K562 (cell line): ENCODE measurements at regions not wholly inside any gene's neighbourhood (a gene's known extent, or its start where the extent isn't known, plus 50 kb on each side); places are given as distances from the start of the nearest gene placed in this dataset.

Experiments
- ATAC-seq: fragments of 200-7000 bp; cut with Tn5 transposase; 3 replicates; pipeline ENCODE4 v1.9.1; 2020; ENCODE audit warnings: moderate library complexity
- BruUV-seq: library from RNA; stranded (reverse); fragments of 400-500 nt; replicated peaks from 2 replicates; lab custom pipeline; 2021; lab: Mats Ljungman, UMichigan
- CTCF ChIA-PET: fragments of 300-600 bp; formaldehyde crosslinking; extraction: SDS; loops from one replicate; lab custom pipeline; 2021; ENCODE audit warnings: low intra/inter-chr PET ratio; lab: Yijun Ruan, JAX
- POLR2A ChIA-PET: fragments of 300-600, 350-650 bp; sonication (Branson Sonifier 250); formaldehyde crosslinking; extraction: SDS; loops from one replicate; lab custom pipeline; 2021; ENCODE audit warnings: antibody characterized with exemption, inconsistent platforms; lab: Yijun Ruan, JAX
- DNase-seq, 4 experiments: peaks; one replicate each; pipeline versions ENCODE4 v3.0.0 to v3.0.0-alpha.2; 2011 to 2018; ENCODE audit warnings: low spot score in 3 of 4, mixed read lengths in 3 of 4; ENCODE audit errors: extremely low read depth in 1 of 4
- FAIRE-seq: peaks from 2 replicates; lab custom pipeline; 2011; peaks lifted over from hg19 to GRCh38; lab: Jason Lieb, UNC
- H2AFZ ChIP-seq: 2 replicates; pipeline ENCODE4 v1.6.0; 2011; ENCODE audit warnings: low read depth, low read length, control low read depth, inconsistent platforms
- H3K27ac ChIP-seq: fragments of 200-600 bp; 3 replicates; pipeline ENCODE4 v1.8.0; 2011; ENCODE audit warnings: low read depth, mild to moderate bottlenecking, control low read depth, inconsistent platforms, low read length, moderate library complexity, mixed read lengths; ENCODE audit errors: extremely low read depth
- H3K27me3 ChIP-seq, 2 experiments: fragments of 300-600 bp in 1 of 2; 2 replicates in 1 of 2; 3 replicates in 1 of 2; pipeline versions ENCODE4 v1.6.0 to v1.8.0; 2011; ENCODE audit warnings: inconsistent platforms in 2 of 2, low read length in 2 of 2, mild to moderate bottlenecking in 1 of 2, mixed read lengths in 1 of 2, moderate library complexity in 1 of 2; ENCODE audit not compliant: control insufficient read depth in 2 of 2, insufficient read depth in 2 of 2
- H3K36me3 ChIP-seq: fragments of 300-600 bp; 3 replicates; pipeline ENCODE4 v1.8.0; 2011; ENCODE audit warnings: mild to moderate bottlenecking, low read length, inconsistent platforms; ENCODE audit not compliant: control insufficient read depth, insufficient read depth
- H3K4me1 ChIP-seq, 2 experiments: fragments of 200-600 bp in 1 of 2; replicated peaks in 1 of 2; 2 replicates in 1 of 2; 3 replicates in 1 of 2; pipeline versions ENCODE4 v1.5.1 to v1.8.0; 2011; ENCODE audit warnings: inconsistent platforms in 2 of 2, low read length in 2 of 2, mild to moderate bottlenecking in 1 of 2, mixed read lengths in 1 of 2, moderate library complexity in 1 of 2; ENCODE audit not compliant: control insufficient read depth in 2 of 2, insufficient read depth in 2 of 2
- H3K4me2 ChIP-seq: 2 replicates; pipeline ENCODE4 v1.6.1; 2011; ENCODE audit warnings: low read length, control low read depth, inconsistent platforms, mixed read lengths; ENCODE audit not compliant: insufficient read depth
- H3K4me3 ChIP-seq: fragments of 200-600 bp; sonication (generic), shearing (Covaris generic); 2 replicates; pipeline ENCODE4 v1.5.1; 2016; ENCODE audit warnings: control low read depth, inconsistent platforms
- H3K79me2 ChIP-seq: fragments of 200-600 bp; 3 replicates; pipeline ENCODE4 v1.8.0; 2011; ENCODE audit warnings: low read length, inconsistent platforms; ENCODE audit not compliant: control insufficient read depth, insufficient read depth
- H3K9ac ChIP-seq, 2 experiments: 2 replicates each; pipeline versions ENCODE4 v1.6.0 to v1.6.1; 2011; ENCODE audit warnings: low read depth in 2 of 2, low read length in 2 of 2, control low read depth in 1 of 2, inconsistent platforms in 1 of 2, mild to moderate bottlenecking in 1 of 2, mixed read lengths in 1 of 2; ENCODE audit not compliant: insufficient read depth in 1 of 2
- H3K9me1 ChIP-seq: one replicate; pipeline ENCODE4 v1.6.0; 2011; ENCODE audit warnings: inconsistent platforms, mild to moderate bottlenecking, low read length, moderate library complexity; ENCODE audit not compliant: control insufficient read depth, insufficient read depth
- H3K9me3 ChIP-seq: replicated peaks from 2 replicates; pipeline ENCODE4 v1.5.1; 2011; ENCODE audit warnings: low read depth, low read length, inconsistent platforms; ENCODE audit not compliant: control insufficient read depth, insufficient read depth
- H4K20me1 ChIP-seq: replicated peaks from 2 replicates; pipeline ENCODE4 v1.6.1; 2011; ENCODE audit warnings: low read length, inconsistent platforms, mixed read lengths; ENCODE audit not compliant: control insufficient read depth, insufficient read depth
- BRD9 ChIP-seq: fragments of 450-650 bp; IDR thresholded peaks from 2 replicates; pipeline ENCODE4 v1.6.1; 2018; ENCODE audit warnings: low read depth; ENCODE audit not compliant: partially characterized antibody
- ELK1 ChIP-seq: sonication (generic); formaldehyde crosslinking; IDR thresholded peaks from 2 replicates; pipeline ENCODE4 v1.8.1; 2022; ENCODE audit warnings: missing genetic modification reagents
- FOXP1 ChIP-seq: sonication (generic); formaldehyde crosslinking; IDR thresholded peaks from 2 replicates; pipeline ENCODE4 v1.8.0; 2022; ENCODE audit warnings: mild to moderate bottlenecking, missing genetic modification reagents
- GTF2E2 ChIP-seq: fragments of 200-800 bp; sonication (Bioruptor generic); IDR thresholded peaks from 2 replicates; pipeline ENCODE4 v1.6.1; 2016; ENCODE audit warnings: missing genetic modification characterization, missing compliant biosample characterization
- HCFC1 ChIP-seq: IDR thresholded peaks from 2 replicates; pipeline ENCODE4 v1.6.1; 2012; ENCODE audit warnings: low read depth, low read length, improper control_type of control experiment
- HOXB6 ChIP-seq: fragments of 250-450 bp; sonication (Bioruptor Pico); IDR thresholded peaks from 2 replicates; pipeline ENCODE4 v1.5.1; 2022; ENCODE audit warnings: mild to moderate bottlenecking, borderline replicate concordance
- RHOXF2B ChIP-seq: fragments of 250-450 bp; sonication (Bioruptor Pico); conservative IDR thresholded peaks from 2 replicates; pipeline ENCODE4 v1.5.1; 2021
- SMARCB1 ChIP-seq: IDR thresholded peaks from 2 replicates; pipeline ENCODE4 v1.6.1; 2011; ENCODE audit warnings: improper control_type of control experiment, low read depth; ENCODE audit not compliant: insufficient read length
- ZNF707 ChIP-seq: fragments of 250-450 bp; sonication (Bioruptor Pico); conservative IDR thresholded peaks from 2 replicates; pipeline ENCODE4 v1.8.0; 2022; ENCODE audit warnings: inconsistent platforms, mild to moderate bottlenecking, moderate library complexity
- WGBS: fragments of 100-300 bp; shearing (Covaris generic); methylation state at CpG from one replicate; pipeline ENCODE4 v1.1.6; 2016; ENCODE audit warnings: low coverage, mixed read lengths; ENCODE audit not compliant: insufficient coverage; ENCODE audit errors: missing lambda C conversion rate; 5-methylcytosine and 5-hydroxymethylcytosine counted together
- in situ Hi-C: fragments of 300-500 bp; cut with MboI; formaldehyde crosslinking; loops from 4 replicates; pipeline ENCODE4 v1.15.0; 2018; ENCODE audit warnings: inconsistent platforms, mixed read lengths
- intact Hi-C: fragments of 100-400 bp; cut with micrococcal nuclease; formaldehyde crosslinking; loops from 2 replicates; pipeline ENCODE4 v1.14.2; 2022
- TF ChIP-seq, protein P1 (sequence below): fragments of 250-450 bp; sonication (Bioruptor Pico); IDR thresholded peaks from 2 replicates; pipeline ENCODE4 v1.5.0; 2021; ENCODE audit warnings: mild to moderate bottlenecking, borderline replicate concordance
- TF ChIP-seq, protein P2 (sequence below): fragments of 200-800 bp; sonication (Bioruptor generic); IDR thresholded peaks from 2 replicates; pipeline ENCODE4 v1.6.1; 2016; ENCODE audit warnings: missing genetic modification characterization, missing compliant biosample characterization

GRCh38 chr20:11457488-11457887, 460.2 kb upstream of the BTBD3 start:
- Histone ChIP-seq H2AFZ (no peak overlapping the region), H3K4me2 (no peak overlapping the region), H3K36me3 (no peaks in the 10 kb centered on the region), H3K27ac (no peak overlapping the region), H4K20me1 (no peaks in the 10 kb centered on the region), H3K9ac (no peak overlapping the region), H3K4me1 (no peaks in the 10 kb centered on the region), H3K27me3 (no peaks in the 10 kb centered on the region), H3K9me1 (no peaks in the 10 kb centered on the region), H3K79me2 (no peaks in the 10 kb centered on the region), H3K9me3 (no peaks in the 10 kb centered on the region), H3K4me3 (no peak overlapping the region)
- ChIA-PET CTCF (no interaction called here), POLR2A (no interaction called here)
- BruUV-seq, result no TSS peak
- DNase-seq, result no peak
- WGBS, result 0% methylated on average over 5 of the region's 5 CpGs
- in situ Hi-C loops (no loop called here), intact Hi-C loops (no loop called here)
- no peak for FAIRE-seq
- ATAC-seq, result no peak
- TF ChIP-seq, protein P1, sequence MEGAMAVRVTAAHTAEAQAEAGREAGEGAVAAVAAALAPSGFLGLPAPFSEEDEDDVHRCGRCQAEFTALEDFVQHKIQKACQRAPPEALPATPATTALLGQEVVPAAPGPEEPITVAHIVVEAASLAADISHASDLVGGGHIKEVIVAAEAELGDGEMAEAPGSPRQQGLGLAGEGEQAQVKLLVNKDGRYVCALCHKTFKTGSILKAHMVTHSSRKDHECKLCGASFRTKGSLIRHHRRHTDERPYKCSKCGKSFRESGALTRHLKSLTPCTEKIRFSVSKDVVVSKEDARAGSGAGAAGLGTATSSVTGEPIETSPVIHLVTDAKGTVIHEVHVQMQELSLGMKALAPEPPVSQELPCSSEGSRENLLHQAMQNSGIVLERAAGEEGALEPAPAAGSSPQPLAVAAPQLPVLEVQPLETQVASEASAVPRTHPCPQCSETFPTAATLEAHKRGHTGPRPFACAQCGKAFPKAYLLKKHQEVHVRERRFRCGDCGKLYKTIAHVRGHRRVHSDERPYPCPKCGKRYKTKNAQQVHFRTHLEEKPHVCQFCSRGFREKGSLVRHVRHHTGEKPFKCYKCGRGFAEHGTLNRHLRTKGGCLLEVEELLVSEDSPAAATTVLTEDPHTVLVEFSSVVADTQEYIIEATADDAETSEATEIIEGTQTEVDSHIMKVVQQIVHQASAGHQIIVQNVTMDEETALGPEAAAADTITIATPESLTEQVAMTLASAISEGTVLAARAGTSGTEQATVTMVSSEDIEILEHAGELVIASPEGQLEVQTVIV (CRISPR knock-in tag), result no peak
- TF ChIP-seq ZNF707 (CRISPR knock-in tag), result no peak
- TF ChIP-seq SMARCB1, result no peak
- no peak for TF ChIP-seq ELK1
- no peak for TF ChIP-seq HCFC1
- TF ChIP-seq, protein P2, sequence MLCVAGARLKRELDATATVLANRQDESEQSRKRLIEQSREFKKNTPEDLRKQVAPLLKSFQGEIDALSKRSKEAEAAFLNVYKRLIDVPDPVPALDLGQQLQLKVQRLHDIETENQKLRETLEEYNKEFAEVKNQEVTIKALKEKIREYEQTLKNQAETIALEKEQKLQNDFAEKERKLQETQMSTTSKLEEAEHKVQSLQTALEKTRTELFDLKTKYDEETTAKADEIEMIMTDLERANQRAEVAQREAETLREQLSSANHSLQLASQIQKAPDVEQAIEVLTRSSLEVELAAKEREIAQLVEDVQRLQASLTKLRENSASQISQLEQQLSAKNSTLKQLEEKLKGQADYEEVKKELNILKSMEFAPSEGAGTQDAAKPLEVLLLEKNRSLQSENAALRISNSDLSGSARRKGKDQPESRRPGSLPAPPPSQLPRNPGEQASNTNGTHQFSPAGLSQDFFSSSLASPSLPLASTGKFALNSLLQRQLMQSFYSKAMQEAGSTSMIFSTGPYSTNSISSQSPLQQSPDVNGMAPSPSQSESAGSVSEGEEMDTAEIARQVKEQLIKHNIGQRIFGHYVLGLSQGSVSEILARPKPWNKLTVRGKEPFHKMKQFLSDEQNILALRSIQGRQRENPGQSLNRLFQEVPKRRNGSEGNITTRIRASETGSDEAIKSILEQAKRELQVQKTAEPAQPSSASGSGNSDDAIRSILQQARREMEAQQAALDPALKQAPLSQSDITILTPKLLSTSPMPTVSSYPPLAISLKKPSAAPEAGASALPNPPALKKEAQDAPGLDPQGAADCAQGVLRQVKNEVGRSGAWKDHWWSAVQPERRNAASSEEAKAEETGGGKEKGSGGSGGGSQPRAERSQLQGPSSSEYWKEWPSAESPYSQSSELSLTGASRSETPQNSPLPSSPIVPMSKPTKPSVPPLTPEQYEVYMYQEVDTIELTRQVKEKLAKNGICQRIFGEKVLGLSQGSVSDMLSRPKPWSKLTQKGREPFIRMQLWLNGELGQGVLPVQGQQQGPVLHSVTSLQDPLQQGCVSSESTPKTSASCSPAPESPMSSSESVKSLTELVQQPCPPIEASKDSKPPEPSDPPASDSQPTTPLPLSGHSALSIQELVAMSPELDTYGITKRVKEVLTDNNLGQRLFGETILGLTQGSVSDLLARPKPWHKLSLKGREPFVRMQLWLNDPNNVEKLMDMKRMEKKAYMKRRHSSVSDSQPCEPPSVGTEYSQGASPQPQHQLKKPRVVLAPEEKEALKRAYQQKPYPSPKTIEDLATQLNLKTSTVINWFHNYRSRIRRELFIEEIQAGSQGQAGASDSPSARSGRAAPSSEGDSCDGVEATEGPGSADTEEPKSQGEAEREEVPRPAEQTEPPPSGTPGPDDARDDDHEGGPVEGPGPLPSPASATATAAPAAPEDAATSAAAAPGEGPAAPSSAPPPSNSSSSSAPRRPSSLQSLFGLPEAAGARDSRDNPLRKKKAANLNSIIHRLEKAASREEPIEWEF (CRISPR knock-in tag), result no peak
- no peak for TF ChIP-seq FOXP1 (CRISPR knock-in tag)
- no peak for TF ChIP-seq GTF2E2 (tag)
- TF ChIP-seq BRD9, result no peak
- no peak for TF ChIP-seq HOXB6
- no peak for TF ChIP-seq RHOXF2B (CRISPR knock-in tag)
